C4-2B (cell line): ENCODE measurements at regions not wholly inside any gene's neighbourhood (a gene's known extent, or its start where the extent isn't known, plus 50 kb on each side); places are given as distances from the start of the nearest gene placed in this dataset.

Experiments
- CTCF ChIP-seq: fragments of 450-650 bp; conservative IDR thresholded peaks from 2 replicates; pipeline ENCODE4 v1.5.1; 2017; ENCODE audit warnings: mild to moderate bottlenecking
- ZFX ChIP-seq: fragments of 450-650 bp; IDR thresholded peaks from 2 replicates; pipeline ENCODE4 v1.6.1; 2017

- TF ChIP-seq CTCF: no peak
- no peak for TF ChIP-seq ZFX
Measured at GRCh38 chrX:116757491-116757890, 294.7 kb upstream of the CT83 start.
